Endothelial cell of umbilical vein (primary cell): ENCODE measurements at regions not wholly inside any gene's neighbourhood (a gene's known extent, or its start where the extent isn't known, plus 50 kb on each side); places are given as distances from the start of the nearest gene placed in this dataset.

Experiments used
- EZH2 ChIP-seq: IDR thresholded peaks from 2 replicates; pipeline ENCODE4 v1.6.1; 2012; ENCODE audit warnings: borderline replicate concordance, low read depth, mild to moderate bottlenecking, moderate library complexity, low read length, inconsistent platforms; ENCODE audit not compliant: severe bottlenecking
- POLR2A ChIP-seq: IDR thresholded peaks from 2 replicates; pipeline ENCODE4 v1.6.1; 2012; ENCODE audit warnings: low read depth, mild to moderate bottlenecking, control low read depth, low read length
- POLR2AphosphoS5 ChIP-seq: IDR thresholded peaks from 2 replicates; pipeline ENCODE4 v1.6.1; 2012; ENCODE audit warnings: low read depth, mild to moderate bottlenecking, control low read depth, low read length, moderate library complexity; ENCODE audit not compliant: insufficient read depth
- TF ChIP-seq, protein P1 (sequence below), 2 donors: IDR thresholded peaks; 1 replicate in 1 of 2; 2 replicates in 1 of 2; pipeline ENCODE4 v1.5.1; 2011; ENCODE audit warnings: low read length in 2 of 2, mild to moderate bottlenecking in 2 of 2, moderate library complexity in 2 of 2, control low read depth in 1 of 2, inconsistent platforms in 1 of 2, low read depth in 1 of 2; ENCODE audit not compliant: insufficient read depth in 1 of 2; ENCODE audit errors: extremely low read depth in 1 of 2

GRCh38 chr6:137277971-137278637 lies 58.9 kb upstream of the IFNGR1 start:
- TF ChIP-seq POLR2AphosphoS5 (no peak), EZH2 (no peak), POLR2A (no peak)
- TF ChIP-seq, protein P1, sequence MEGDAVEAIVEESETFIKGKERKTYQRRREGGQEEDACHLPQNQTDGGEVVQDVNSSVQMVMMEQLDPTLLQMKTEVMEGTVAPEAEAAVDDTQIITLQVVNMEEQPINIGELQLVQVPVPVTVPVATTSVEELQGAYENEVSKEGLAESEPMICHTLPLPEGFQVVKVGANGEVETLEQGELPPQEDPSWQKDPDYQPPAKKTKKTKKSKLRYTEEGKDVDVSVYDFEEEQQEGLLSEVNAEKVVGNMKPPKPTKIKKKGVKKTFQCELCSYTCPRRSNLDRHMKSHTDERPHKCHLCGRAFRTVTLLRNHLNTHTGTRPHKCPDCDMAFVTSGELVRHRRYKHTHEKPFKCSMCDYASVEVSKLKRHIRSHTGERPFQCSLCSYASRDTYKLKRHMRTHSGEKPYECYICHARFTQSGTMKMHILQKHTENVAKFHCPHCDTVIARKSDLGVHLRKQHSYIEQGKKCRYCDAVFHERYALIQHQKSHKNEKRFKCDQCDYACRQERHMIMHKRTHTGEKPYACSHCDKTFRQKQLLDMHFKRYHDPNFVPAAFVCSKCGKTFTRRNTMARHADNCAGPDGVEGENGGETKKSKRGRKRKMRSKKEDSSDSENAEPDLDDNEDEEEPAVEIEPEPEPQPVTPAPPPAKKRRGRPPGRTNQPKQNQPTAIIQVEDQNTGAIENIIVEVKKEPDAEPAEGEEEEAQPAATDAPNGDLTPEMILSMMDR (IDR thresholded peaks at IDR 0.05; ENCODE audit: extremely low read depth in 1 of 2, insufficient read depth in 1 of 2, low read depth in 1 of 2, low read length in 2 of 2): no peak
